Prostate gland (tissue), 2 donors: ENCODE measurements at regions not wholly inside any gene's neighbourhood (a gene's known extent, or its start where the extent isn't known, plus 50 kb on each side); places are given as distances from the start of the nearest gene placed in this dataset.

Experiments
- CTCF ChIP-seq, 4 experiments: fragments of 200-600 bp in 2 of 4; fragments of 450-650 bp in 2 of 4; sonication (generic) in 2 of 4; IDR thresholded peaks; 1 replicate in 3 of 4; 2 replicates in 1 of 4; pipeline ENCODE4 v1.5.1; 2016 to 2019; ENCODE audit warnings: antibody characterized with exemption in 4 of 4, mild to moderate bottlenecking in 2 of 4, moderate library complexity in 2 of 4
- POLR2A ChIP-seq: fragments of 450-650 bp; IDR thresholded peaks from one replicate; pipeline ENCODE4 v1.6.1; 2016; ENCODE audit warnings: antibody characterized with exemption, mild to moderate bottlenecking
- POLR2AphosphoS5 ChIP-seq: sonication (generic); formaldehyde crosslinking; IDR thresholded peaks from one replicate; pipeline ENCODE4 v1.6.1; 2017; ENCODE audit warnings: antibody characterized with exemption

GRCh38 chr4:56260320-56260719 is 127.0 kb downstream of the AASDH start:
- TF ChIP-seq CTCF (IDR thresholded peaks at IDR 0.05) (no peak), POLR2A (no peak), POLR2AphosphoS5 (peak; percentile 9)
